ENCODE measurements at regions not wholly inside any gene's neighbourhood (a gene's known extent, or its start where the extent isn't known, plus 50 kb on each side); places are given as distances from the start of the nearest gene placed in this dataset.
"Not testable (repeated sequence)": the region's sequence is repeated elsewhere in the genome, so short reads cannot be mapped to it uniquely, and the experiment has no call there.

DNA sequence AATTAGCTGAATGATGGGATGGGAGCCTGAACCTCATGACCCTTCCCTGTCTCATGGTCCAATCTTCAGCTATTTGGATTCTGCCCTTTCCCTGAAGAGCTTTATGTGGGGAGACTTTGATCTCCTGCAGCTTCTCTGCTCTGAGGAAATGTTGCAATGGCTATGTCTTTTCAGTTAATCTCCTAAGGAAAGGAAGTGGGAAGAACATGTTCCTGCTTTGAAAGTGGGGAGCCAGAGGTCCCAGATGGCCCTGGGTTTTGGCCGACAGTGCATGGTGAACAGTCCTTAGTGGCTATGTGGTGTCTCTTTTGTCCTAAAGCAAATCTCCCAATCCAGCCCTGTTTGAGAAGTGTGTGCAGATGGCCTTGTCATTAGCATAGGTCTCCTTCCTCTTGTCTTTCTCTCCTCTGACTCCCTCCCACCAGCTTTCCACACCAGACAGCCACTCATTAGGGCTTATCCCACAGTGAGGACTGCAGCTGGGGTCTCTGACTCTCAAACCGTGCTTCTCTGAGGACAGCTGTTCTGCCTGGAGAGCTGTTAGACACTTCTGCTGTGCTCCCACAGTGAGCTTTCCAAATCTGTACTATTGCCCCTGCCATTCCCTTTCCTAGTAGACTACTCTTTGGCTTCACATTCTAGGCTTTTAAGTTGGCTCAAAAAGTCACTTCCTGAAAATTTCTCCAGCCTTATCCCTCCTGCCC is 365.8 kb upstream of the UMPS start:
- H3K79me2 ChIP-seq (ENCODE audit: insufficient read depth, low read length) = no peaks in the 10 kb centered on the region
- no peaks in the 10 kb centered on the region for H3K9me3 ChIP-seq (ENCODE audit: low read length)
- ChIA-PET CTCF (ENCODE audit: low intra/inter-chr PET ratio, low total read pairs) (no interaction called here), POLR2A (no interaction called here)
- H3K4me1 ChIP-seq (ENCODE audit: insufficient read depth, low read length) = no peaks in the 10 kb centered on the region
- H4K20me1 ChIP-seq (ENCODE audit: insufficient read depth, low read length) = no peaks in the 10 kb centered on the region
- ATAC-seq (no peak), FAIRE-seq (no peak), DNase-seq (ENCODE audit: low spot score) (no peak)
- H3K4me2 ChIP-seq (ENCODE audit: low read depth, low read length) = no peak overlapping the region
- H3K27me3 ChIP-seq (ENCODE audit: control insufficient read depth in 1 of 2, insufficient read depth in 2 of 2, low read length in 2 of 2) = no peaks in the 10 kb centered on the region
- no peak overlapping the region for H2AFZ ChIP-seq (ENCODE audit: low read length)
- TF ChIP-seq HNRNPK (IDR thresholded peaks at IDR 0.05; ENCODE audit: low read depth, low read length, poor library complexity, severe bottlenecking) (no peak), ZNF460 (CRISPR knock-in tag; IDR thresholded peaks at IDR 0.05; ENCODE audit: borderline replicate concordance) (no peak), HMGXB4 (CRISPR knock-in tag; IDR thresholded peaks at IDR 0.05; ENCODE audit: borderline replicate concordance in 1 of 2, low read depth in 1 of 2) (no peak), ZNF567 (CRISPR knock-in tag; IDR thresholded peaks at IDR 0.05; ENCODE audit: borderline replicate concordance) (no peak), FOXM1 (CRISPR knock-in tag; IDR thresholded peaks at IDR 0.05) (no peak), NFYC (CRISPR knock-in tag; IDR thresholded peaks at IDR 0.05) (no peak)
- BruUV-seq (replicated peaks) = no TSS peak
- intact Hi-C loops (cut with micrococcal nuclease; ENCODE audit: unreplicated experiment) = no loop called here
- no peak overlapping the region for H3K9ac ChIP-seq (ENCODE audit: insufficient read depth, low read depth, low read length)
- 9% methylated on average over 2 of the region's 2 CpGs for WGBS (ENCODE audit: low lambda C conversion rate)
- H3K4me3 ChIP-seq (replicated peaks in 1 of 3; ENCODE audit: insufficient read depth in 1 of 3, low read depth in 2 of 3, low read length in 3 of 3) = no peak overlapping the region
- H3K36me3 ChIP-seq (replicated peaks in 1 of 2; ENCODE audit: control insufficient read depth in 1 of 2, insufficient read depth in 2 of 2, low read length in 2 of 2) = no peaks in the 10 kb centered on the region
- in situ Hi-C loops (cut with HindIII; ENCODE audit: extremely low pct_ligation_motif_present, low pct_unique_long_range_greater_than_20kb) = loop anchor here (25.0 kb wide), 1 partner anchor 323 kb away; no protein-coding TSS in a partner anchor
- H3K27ac ChIP-seq (ENCODE audit: extremely low read length, insufficient read depth, low read length) = no peak overlapping the region

GRCh38 chr3:124366655-124367054 is 363.6 kb upstream of the UMPS start:
- ATAC-seq, POLR2A ChIA-PET: not testable (repeated sequence)

More at GRCh38 chr3:124366655-124367054, 363.6 kb upstream of the UMPS start:
- H3K27me3 ChIP-seq (ENCODE audit: control insufficient read depth in 1 of 2, insufficient read depth in 2 of 2, low read length in 2 of 2); H3K4me1 ChIP-seq (ENCODE audit: insufficient read depth, low read length); H3K27ac ChIP-seq (ENCODE audit: extremely low read length, insufficient read depth, low read length); BruUV-seq (replicated peaks); H3K9me3 ChIP-seq (ENCODE audit: low read length); H3K4me2 ChIP-seq (ENCODE audit: low read depth, low read length); H3K36me3 ChIP-seq (replicated peaks in 1 of 2; ENCODE audit: control insufficient read depth in 1 of 2, insufficient read depth in 2 of 2, low read length in 2 of 2); intact Hi-C loops (cut with micrococcal nuclease; ENCODE audit: unreplicated experiment); H3K4me3 ChIP-seq (replicated peaks in 1 of 3; ENCODE audit: insufficient read depth in 1 of 3, low read depth in 2 of 3, low read length in 3 of 3); H4K20me1 ChIP-seq (ENCODE audit: insufficient read depth, low read length); H3K79me2 ChIP-seq (ENCODE audit: insufficient read depth, low read length); H2AFZ ChIP-seq (ENCODE audit: low read length); H3K9ac ChIP-seq (ENCODE audit: insufficient read depth, low read depth, low read length); CTCF ChIA-PET (ENCODE audit: low intra/inter-chr PET ratio, low total read pairs); DNase-seq (ENCODE audit: low spot score); FAIRE-seq: not testable (repeated sequence)
- WGBS (ENCODE audit: low lambda C conversion rate) = 30% methylated on average over 4 of the region's 27 CpGs
- in situ Hi-C loops (cut with HindIII; ENCODE audit: extremely low pct_ligation_motif_present, low pct_unique_long_range_greater_than_20kb) = loop anchor here (25.0 kb wide), 1 partner anchor 321 kb away; no protein-coding TSS in a partner anchor

Measured in HepG2 (cell line).